ENCODE measurements at regions not wholly inside any gene's neighbourhood (a gene's known extent, or its start where the extent isn't known, plus 50 kb on each side); places are given as distances from the start of the nearest gene placed in this dataset.

- Mint-ChIP-seq H3K9me3 (ENCODE audit: unreplicated experiment) (no peaks in the 10 kb centered on the region), H3K27me3 (ENCODE audit: insufficient read depth, unreplicated experiment) (no peaks in the 10 kb centered on the region), H3K4me1 (ENCODE audit: insufficient read depth, unreplicated experiment) (peaks cover 1% of the 10 kb centered on the region), H3K4me3 (ENCODE audit: unreplicated experiment) (no peak overlapping the region), H3K36me3 (ENCODE audit: insufficient read depth, unreplicated experiment) (no peaks in the 10 kb centered on the region), H3K27ac (ENCODE audit: low read depth, unreplicated experiment) (no peak overlapping the region)
- intact Hi-C loops (cut with micrococcal nuclease): no loop called here
- DNase-seq (ENCODE audit: unreplicated experiment): no peak
- BruUV-seq (replicated peaks): no TSS peak
- TF ChIP-seq CTCF (IDR thresholded peaks at IDR 0.05; ENCODE audit: unreplicated experiment): no peak
- POLR2A ChIA-PET: no interaction called here
- CTCF ChIA-PET: no interaction called here
These were observed 388.9 kb downstream of the PCNX1 start for GRCh38 chr14:71296184-71296583.

GRCh38 chr14:71300566-71301330 is 393.5 kb downstream of the PCNX1 start:
- no TSS peak for BruUV-seq (replicated peaks)
- no peak for TF ChIP-seq CTCF (IDR thresholded peaks at IDR 0.05; ENCODE audit: unreplicated experiment)
- CTCF ChIA-PET: no interaction called here
- H3K4me3 Mint-ChIP-seq (ENCODE audit: unreplicated experiment): no peak overlapping the region
- no peaks in the 10 kb centered on the region for H3K36me3 Mint-ChIP-seq (ENCODE audit: insufficient read depth, unreplicated experiment)
- H3K27ac Mint-ChIP-seq (ENCODE audit: low read depth, unreplicated experiment): no peak overlapping the region
- DNase-seq (ENCODE audit: unreplicated experiment): no peak
- H3K4me1 Mint-ChIP-seq (ENCODE audit: insufficient read depth, unreplicated experiment): no peaks in the 10 kb centered on the region
- H3K9me3 Mint-ChIP-seq (ENCODE audit: unreplicated experiment): peaks cover 7% of the 10 kb centered on the region
- no peaks in the 10 kb centered on the region for H3K27me3 Mint-ChIP-seq (ENCODE audit: insufficient read depth, unreplicated experiment)
- POLR2A ChIA-PET: no interaction called here
- intact Hi-C loops (cut with micrococcal nuclease): no loop called here

GRCh38 chr14:71301611-71302010 is 394.4 kb downstream of the PCNX1 start:
- Mint-ChIP-seq H3K9me3 (ENCODE audit: unreplicated experiment) (peaks cover 11% of the 10 kb centered on the region), H3K4me3 (ENCODE audit: unreplicated experiment) (no peak overlapping the region), H3K36me3 (ENCODE audit: insufficient read depth, unreplicated experiment) (no peaks in the 10 kb centered on the region), H3K27me3 (ENCODE audit: insufficient read depth, unreplicated experiment) (no peaks in the 10 kb centered on the region), H3K27ac (ENCODE audit: low read depth, unreplicated experiment) (no peak overlapping the region), H3K4me1 (ENCODE audit: insufficient read depth, unreplicated experiment) (no peaks in the 10 kb centered on the region)
- no peak for TF ChIP-seq CTCF (IDR thresholded peaks at IDR 0.05; ENCODE audit: unreplicated experiment)
- no peak for DNase-seq (ENCODE audit: unreplicated experiment)
- POLR2A ChIA-PET: no interaction called here
- CTCF ChIA-PET: no interaction called here
- intact Hi-C loops (cut with micrococcal nuclease): no loop called here
- no TSS peak for BruUV-seq (replicated peaks)

DNA sequence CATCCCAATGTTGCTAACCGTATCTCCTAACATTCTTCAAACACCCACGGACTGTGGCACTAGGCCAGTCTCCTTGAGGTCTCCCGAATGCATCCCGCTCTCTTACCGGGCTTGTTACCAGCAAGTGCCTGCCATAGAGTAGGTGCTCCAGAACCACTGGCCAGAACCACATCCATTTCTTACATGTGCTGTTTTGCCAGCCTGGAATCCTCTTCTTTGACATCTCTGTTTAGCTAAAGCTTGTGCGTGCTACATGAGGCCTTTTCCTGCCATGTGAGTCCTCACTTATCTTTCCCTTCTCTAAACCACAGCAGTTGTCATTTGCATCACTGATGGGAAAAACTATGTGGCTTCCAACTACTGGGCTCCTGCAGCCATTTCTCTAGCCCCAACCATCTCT is 397.4 kb downstream of the PCNX1 start:
- Mint-ChIP-seq H3K36me3 (ENCODE audit: insufficient read depth, unreplicated experiment) (no peaks in the 10 kb centered on the region), H3K27me3 (ENCODE audit: insufficient read depth, unreplicated experiment) (no peaks in the 10 kb centered on the region), H3K27ac (ENCODE audit: low read depth, unreplicated experiment) (no peak overlapping the region), H3K4me3 (ENCODE audit: unreplicated experiment) (no peak overlapping the region), H3K4me1 (ENCODE audit: insufficient read depth, unreplicated experiment) (no peaks in the 10 kb centered on the region), H3K9me3 (ENCODE audit: unreplicated experiment) (peaks cover 15% of the 10 kb centered on the region)
- no peak for TF ChIP-seq CTCF (IDR thresholded peaks at IDR 0.05; ENCODE audit: unreplicated experiment)
- intact Hi-C loops (cut with micrococcal nuclease): no loop called here
- POLR2A ChIA-PET: no interaction called here
- BruUV-seq (replicated peaks): no TSS peak
- CTCF ChIA-PET: no interaction called here
- no peak for DNase-seq (ENCODE audit: unreplicated experiment)

Measured in MCF 10A (cell line).